ENCODE measurements at regions not wholly inside any gene's neighbourhood (a gene's known extent, or its start where the extent isn't known, plus 50 kb on each side); places are given as distances from the start of the nearest gene placed in this dataset.

- Histone ChIP-seq H3K9me3 (ENCODE audit: control insufficient read depth, insufficient read depth, low read length) (no peaks in the 10 kb centered on the region), H3K4me2 (ENCODE audit: low read length) (no peak overlapping the region), H3K27me3 (ENCODE audit: control insufficient read depth, low read length) (0 out of 2 replicates have a peak, but pooled peaks cover 2% of the 10 kb centered on the region), H3K27ac (ENCODE audit: low read depth, low read length) (no peak overlapping the region), H3K9me2 (replicated peaks; ENCODE audit: control insufficient read depth, low read length) (no peaks in the 10 kb centered on the region), H3K4me3 (ENCODE audit: low read length) (no peak overlapping the region), H3K36me3 (ENCODE audit: control insufficient read depth, low read length) (no peaks in the 10 kb centered on the region), H3F3A (ENCODE audit: control insufficient read depth, insufficient read depth) (no peaks in the 10 kb centered on the region), H3K4me1 (ENCODE audit: control insufficient read depth, low read length) (no peaks in the 10 kb centered on the region), H3K79me2 (ENCODE audit: control insufficient read depth, low read length) (no peaks in the 10 kb centered on the region), H4K20me1 (ENCODE audit: control insufficient read depth, insufficient read depth, low read depth, low read length) (no peaks in the 10 kb centered on the region)
- TF ChIP-seq, protein P1, sequence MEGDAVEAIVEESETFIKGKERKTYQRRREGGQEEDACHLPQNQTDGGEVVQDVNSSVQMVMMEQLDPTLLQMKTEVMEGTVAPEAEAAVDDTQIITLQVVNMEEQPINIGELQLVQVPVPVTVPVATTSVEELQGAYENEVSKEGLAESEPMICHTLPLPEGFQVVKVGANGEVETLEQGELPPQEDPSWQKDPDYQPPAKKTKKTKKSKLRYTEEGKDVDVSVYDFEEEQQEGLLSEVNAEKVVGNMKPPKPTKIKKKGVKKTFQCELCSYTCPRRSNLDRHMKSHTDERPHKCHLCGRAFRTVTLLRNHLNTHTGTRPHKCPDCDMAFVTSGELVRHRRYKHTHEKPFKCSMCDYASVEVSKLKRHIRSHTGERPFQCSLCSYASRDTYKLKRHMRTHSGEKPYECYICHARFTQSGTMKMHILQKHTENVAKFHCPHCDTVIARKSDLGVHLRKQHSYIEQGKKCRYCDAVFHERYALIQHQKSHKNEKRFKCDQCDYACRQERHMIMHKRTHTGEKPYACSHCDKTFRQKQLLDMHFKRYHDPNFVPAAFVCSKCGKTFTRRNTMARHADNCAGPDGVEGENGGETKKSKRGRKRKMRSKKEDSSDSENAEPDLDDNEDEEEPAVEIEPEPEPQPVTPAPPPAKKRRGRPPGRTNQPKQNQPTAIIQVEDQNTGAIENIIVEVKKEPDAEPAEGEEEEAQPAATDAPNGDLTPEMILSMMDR (IDR thresholded peaks at IDR 0.05; ENCODE audit: low read depth, low read length, poor library complexity, severe bottlenecking): no peak
- no peak for TF ChIP-seq EZH2phosphoT487 (IDR thresholded peaks at IDR 0.05; ENCODE audit: borderline replicate concordance, low read length)
Measured at GRCh38 chr9:95649801-95650213, 133.0 kb upstream of the PTCH1 start.

GRCh38 chr9:95648225-95648624 lies 131.5 kb upstream of the PTCH1 start:
- no peak overlapping the region for H3K4me3 ChIP-seq (ENCODE audit: low read length)
- no peak overlapping the region for H3K4me2 ChIP-seq (ENCODE audit: low read length)
- no peaks in the 10 kb centered on the region for H3K4me1 ChIP-seq (ENCODE audit: control insufficient read depth, low read length)
- H4K20me1 ChIP-seq (ENCODE audit: control insufficient read depth, insufficient read depth, low read depth, low read length): no peaks in the 10 kb centered on the region
- TF ChIP-seq EZH2phosphoT487 (IDR thresholded peaks at IDR 0.05; ENCODE audit: borderline replicate concordance, low read length): no peak
- TF ChIP-seq, protein P1 (IDR thresholded peaks at IDR 0.05; ENCODE audit: low read depth, low read length, poor library complexity, severe bottlenecking): no peak
- H3K9me3 ChIP-seq (ENCODE audit: control insufficient read depth, insufficient read depth, low read length): no peaks in the 10 kb centered on the region
- H3F3A ChIP-seq (ENCODE audit: control insufficient read depth, insufficient read depth): no peaks in the 10 kb centered on the region
- H3K27me3 ChIP-seq (ENCODE audit: control insufficient read depth, low read length): 0 out of 2 replicates have a peak, but pooled peaks cover 2% of the 10 kb centered on the region
- no peaks in the 10 kb centered on the region for H3K36me3 ChIP-seq (ENCODE audit: control insufficient read depth, low read length)
- H3K79me2 ChIP-seq (ENCODE audit: control insufficient read depth, low read length): no peaks in the 10 kb centered on the region
- H3K9me2 ChIP-seq (replicated peaks; ENCODE audit: control insufficient read depth, low read length): no peaks in the 10 kb centered on the region
- no peak overlapping the region for H3K27ac ChIP-seq (ENCODE audit: low read depth, low read length)

DNA sequence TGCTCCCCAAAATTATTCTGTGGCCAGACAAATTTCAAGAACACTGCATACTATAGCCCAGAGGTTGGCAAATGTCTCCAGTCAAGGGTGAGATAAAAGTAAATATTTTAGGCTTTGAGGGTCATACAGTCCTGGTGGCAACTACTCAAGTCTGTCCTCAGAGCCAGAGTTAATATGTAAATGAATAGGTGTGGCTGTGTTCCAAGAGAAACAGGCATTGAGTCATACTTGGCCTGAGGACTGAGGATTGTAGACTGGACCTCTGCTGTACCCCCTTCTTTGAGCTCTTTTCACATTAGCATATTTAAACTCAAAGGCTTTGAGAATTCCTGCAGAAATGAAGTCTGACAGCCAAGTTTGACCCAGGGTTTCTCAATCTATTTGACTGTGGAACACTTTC lies 129.2 kb upstream of the PTCH1 start:
- Histone ChIP-seq H3K27me3 (ENCODE audit: control insufficient read depth, low read length) (0 out of 2 replicates have a peak, but pooled peaks cover 3% of the 10 kb centered on the region), H4K20me1 (ENCODE audit: control insufficient read depth, insufficient read depth, low read depth, low read length) (no peaks in the 10 kb centered on the region), H3K27ac (ENCODE audit: low read depth, low read length) (no peak overlapping the region), H3F3A (ENCODE audit: control insufficient read depth, insufficient read depth) (no peaks in the 10 kb centered on the region), H3K36me3 (ENCODE audit: control insufficient read depth, low read length) (no peaks in the 10 kb centered on the region), H3K79me2 (ENCODE audit: control insufficient read depth, low read length) (no peaks in the 10 kb centered on the region), H3K9me2 (replicated peaks; ENCODE audit: control insufficient read depth, low read length) (no peaks in the 10 kb centered on the region), H3K9me3 (ENCODE audit: control insufficient read depth, insufficient read depth, low read length) (no peaks in the 10 kb centered on the region), H3K4me1 (ENCODE audit: control insufficient read depth, low read length) (no peaks in the 10 kb centered on the region), H3K4me2 (ENCODE audit: low read length) (no peak overlapping the region), H3K4me3 (ENCODE audit: low read length) (no peak overlapping the region)
- TF ChIP-seq EZH2phosphoT487 (IDR thresholded peaks at IDR 0.05; ENCODE audit: borderline replicate concordance, low read length): no peak
- TF ChIP-seq, protein P1 (IDR thresholded peaks at IDR 0.05; ENCODE audit: low read depth, low read length, poor library complexity, severe bottlenecking): no peak
